Muscle of leg (tissue), 3 donors: ENCODE measurements at regions not wholly inside any gene's neighbourhood (a gene's known extent, or its start where the extent isn't known, plus 50 kb on each side); places are given as distances from the start of the nearest gene placed in this dataset.
"Not testable (repeated sequence)": the region's sequence is repeated elsewhere in the genome, so short reads cannot be mapped to it uniquely, and the experiment has no call there.

Experiments
- DNase-seq: peaks from one replicate; pipeline ENCODE4 v3.0.0; 2013
- H3K27ac ChIP-seq: one replicate; pipeline ENCODE4 v1.5.1; 2013; ENCODE audit warnings: mild to moderate bottlenecking, low read length, control low read depth
- H3K27me3 ChIP-seq: one replicate; pipeline ENCODE4 v1.6.1; 2013; ENCODE audit warnings: low read length; ENCODE audit not compliant: control insufficient read depth, insufficient read depth
- H3K36me3 ChIP-seq: one replicate; pipeline ENCODE4 v1.6.1; 2013; ENCODE audit warnings: low read length; ENCODE audit not compliant: control insufficient read depth, insufficient read depth
- H3K4me1 ChIP-seq: one replicate; pipeline ENCODE4 v1.6.1; 2013; ENCODE audit warnings: low read length; ENCODE audit not compliant: control insufficient read depth, insufficient read depth
- H3K4me3 ChIP-seq: one replicate; pipeline ENCODE4 v1.5.1; 2013; ENCODE audit warnings: low read length, control low read depth
- H3K9me3 ChIP-seq: replicated peaks from 2 replicates; pipeline ENCODE4 v1.6.1; 2013; ENCODE audit warnings: low read depth, low read length; ENCODE audit not compliant: control insufficient read depth
- WGBS: methylation state at CpG from one replicate; pipeline ENCODE4 v1.1.5; 2013; ENCODE audit warnings: missing lambda C conversion rate; ENCODE audit not compliant: insufficient coverage; 5-methylcytosine and 5-hydroxymethylcytosine counted together

- not testable (repeated sequence) for DNase-seq, H3K4me3 ChIP-seq, H3K27ac ChIP-seq, H3K4me1 ChIP-seq, H3K36me3 ChIP-seq, H3K27me3 ChIP-seq, H3K9me3 ChIP-seq
- no CpG with 5 or more reads among the region's 1 CpG for whole genome bisulfite sequencing
These were observed 289.4 kb downstream of the CNTNAP3B start for GRCh38 chr9:41839786-41840185.

GRCh38 chr9:41838953-41839352 is 290.3 kb downstream of the CNTNAP3B start:
- H3K4me3 ChIP-seq, H3K4me1 ChIP-seq, H3K9me3 ChIP-seq, H3K27ac ChIP-seq, H3K36me3 ChIP-seq, DNase-seq, H3K27me3 ChIP-seq: not testable (repeated sequence)
- no CpG with 5 or more reads among the region's 4 CpGs for WGBS

GRCh38 chr9:41838562-41838851 is 290.7 kb downstream of the CNTNAP3B start:
- not testable (repeated sequence) for H3K27ac ChIP-seq, H3K27me3 ChIP-seq, DNase-seq, H3K9me3 ChIP-seq, H3K4me3 ChIP-seq, H3K36me3 ChIP-seq, H3K4me1 ChIP-seq
- WGBS, result no CpG with 5 or more reads among the region's 1 CpG

- WGBS, result no CpG with 5 or more reads among the region's 3 CpGs
- not testable (repeated sequence) for H3K36me3 ChIP-seq, H3K27ac ChIP-seq, H3K27me3 ChIP-seq, DNase-seq, H3K9me3 ChIP-seq, H3K4me3 ChIP-seq, H3K4me1 ChIP-seq
These were observed 291.3 kb downstream of the CNTNAP3B start for GRCh38 chr9:41837684-41838561.

- not testable (repeated sequence) for H3K27ac ChIP-seq, H3K9me3 ChIP-seq, H3K4me1 ChIP-seq, H3K27me3 ChIP-seq, H3K36me3 ChIP-seq, DNase-seq, H3K4me3 ChIP-seq
- no CpG with 5 or more reads among the region's 4 CpGs for WGBS
These were observed 296.1 kb downstream of the CNTNAP3B start for GRCh38 chr9:41833108-41833507.

GRCh38 chr9:41824723-41825122 is 304.5 kb downstream of the CNTNAP3B start:
- not testable (repeated sequence) for DNase-seq, H3K27ac ChIP-seq, H3K4me3 ChIP-seq, H3K4me1 ChIP-seq, H3K27me3 ChIP-seq, H3K9me3 ChIP-seq, H3K36me3 ChIP-seq
- WGBS, result no CpG with 5 or more reads among the region's 8 CpGs

- H3K36me3 ChIP-seq, H3K27ac ChIP-seq, H3K4me1 ChIP-seq, H3K4me3 ChIP-seq, H3K9me3 ChIP-seq, DNase-seq, H3K27me3 ChIP-seq: not testable (repeated sequence)
- 90% methylated on average over 2 of the region's 4 CpGs for WGBS
These were observed 326.5 kb downstream of the CNTNAP3B start for GRCh38 chr9:41802706-41803105.

- not testable (repeated sequence) for H3K4me1 ChIP-seq, DNase-seq, H3K4me3 ChIP-seq, H3K36me3 ChIP-seq, H3K27ac ChIP-seq, H3K9me3 ChIP-seq, H3K27me3 ChIP-seq
- no CpG with 5 or more reads among the region's 4 CpGs for WGBS
These were observed 330.5 kb downstream of the CNTNAP3B start for GRCh38 chr9:41798684-41799083.

GRCh38 chr9:41790719-41791363 is 338.4 kb downstream of the CNTNAP3B start:
- H3K27ac ChIP-seq, H3K4me1 ChIP-seq, H3K27me3 ChIP-seq, H3K36me3 ChIP-seq, DNase-seq, H3K4me3 ChIP-seq, H3K9me3 ChIP-seq: not testable (repeated sequence)
- WGBS, result no CpG with 5 or more reads among the region's 7 CpGs

- not testable (repeated sequence) for H3K4me1 ChIP-seq, H3K4me3 ChIP-seq, DNase-seq, H3K36me3 ChIP-seq, H3K27me3 ChIP-seq, H3K27ac ChIP-seq, H3K9me3 ChIP-seq
- no CpG with 5 or more reads among the region's 5 CpGs for WGBS
These were observed 339.2 kb downstream of the CNTNAP3B start for GRCh38 chr9:41790007-41790406.
